Esophagus muscularis mucosa (tissue), 4 donors: ENCODE measurements at regions not wholly inside any gene's neighbourhood (a gene's known extent, or its start where the extent isn't known, plus 50 kb on each side); places are given as distances from the start of the nearest gene placed in this dataset.

Experiments
- DNase-seq: peaks from one replicate; pipeline ENCODE4 v3.0.0-alpha.2; 2017; ENCODE audit errors: extremely low spot score
- H3K27ac ChIP-seq, 4 donors: fragments of 200-600 bp; sonication (generic); replicated peaks in 1 of 4; 1 replicate in 3 of 4; 2 replicates in 1 of 4; pipeline ENCODE4 v1.5.1; 2016 to 2019; ENCODE audit warnings: mild to moderate bottlenecking in 1 of 4
- H3K27me3 ChIP-seq, 4 donors: fragments of 200-600 bp; sonication (generic); one replicate each; pipeline versions ENCODE4 v1.5.1 to v1.6.0; 2016 to 2019
- H3K36me3 ChIP-seq, 4 donors: fragments of 200-600 bp; sonication (generic); one replicate each; pipeline ENCODE4 v1.5.1; 2016 to 2019
- H3K4me1 ChIP-seq, 4 donors: fragments of 200-600 bp; sonication (generic); one replicate each; pipeline ENCODE4 v1.5.1; 2016 to 2019
- H3K4me3 ChIP-seq, 4 donors: fragments of 200-600 bp; sonication (generic); 1 replicate in 2 of 4; 2 replicates in 2 of 4; pipeline ENCODE4 v1.5.1; 2016 to 2019; ENCODE audit warnings: mild to moderate bottlenecking in 4 of 4, moderate library complexity in 1 of 4
- H3K9me3 ChIP-seq, 4 donors: fragments of 200-600 bp; sonication (generic); 1 replicate in 3 of 4; 2 replicates in 1 of 4; pipeline ENCODE4 v1.5.1; 2016 to 2019
- EP300 ChIP-seq: sonication (generic); formaldehyde crosslinking; IDR thresholded peaks from one replicate; pipeline ENCODE4 v1.6.1; 2017; ENCODE audit warnings: antibody characterized with exemption
- POLR2A ChIP-seq: fragments of 450-650 bp; IDR thresholded peaks from one replicate; pipeline ENCODE4 v1.6.1; 2017; ENCODE audit warnings: antibody characterized with exemption, moderate library complexity, mild to moderate bottlenecking, low read depth
- POLR2AphosphoS5 ChIP-seq, 2 donors: sonication (generic); formaldehyde crosslinking; IDR thresholded peaks; one replicate each; pipeline ENCODE4 v1.6.1; 2017; ENCODE audit warnings: antibody characterized with exemption in 2 of 2
- WGBS: methylation state at CpG from one replicate; pipeline ENCODE4 v1.1.5; 2018; 5-methylcytosine and 5-hydroxymethylcytosine counted together
- intact Hi-C: fragments of 100-400 bp; cut with DNase I; formaldehyde crosslinking; loops from one replicate; pipeline ENCODE4 v1.15.1; 2023
- TF ChIP-seq, protein P1 (sequence below), 3 experiments: fragments of 200-600 bp in 2 of 3; fragments of 450-650 bp in 1 of 3; sonication (generic) in 2 of 3; IDR thresholded peaks; one replicate each; pipeline ENCODE4 v1.5.1; 2017 to 2019; ENCODE audit warnings: antibody characterized with exemption in 3 of 3, mild to moderate bottlenecking in 2 of 3, moderate library complexity in 1 of 3

DNA sequence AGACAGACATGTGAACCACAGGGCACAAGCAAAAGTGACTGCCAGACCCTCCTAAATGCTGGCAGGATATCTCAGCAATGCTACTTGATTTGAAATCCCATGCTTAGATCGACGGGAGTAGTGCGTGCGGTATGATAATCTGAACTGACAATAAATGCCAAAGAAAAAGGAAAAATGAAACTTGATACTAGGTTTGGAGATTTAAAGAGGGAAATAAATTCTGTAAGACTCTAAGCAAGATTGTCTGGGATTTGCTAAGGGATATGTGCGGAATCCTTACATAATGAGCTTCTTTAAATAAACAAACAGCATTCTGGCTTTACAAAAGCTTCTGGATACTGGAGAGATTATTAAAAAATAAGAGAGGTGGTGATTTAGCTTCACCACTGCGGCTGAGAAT lies 203.6 kb downstream of the CAAP1 start:
- peaks cover 0 to 6% (median 0%) of the 10 kb centered on the region in 4 donors for H3K4me1 ChIP-seq
- no peak for DNase-seq
- intact Hi-C loops, result no loop called here

GRCh38 chr9:26687421-26687820 lies 205.2 kb downstream of the CAAP1 start:
- DNase-seq, result no peak
- Histone ChIP-seq H3K27me3 (no peaks in the 10 kb centered on the region), H3K9me3 (no peaks in the 10 kb centered on the region), H3K4me1 (peaks cover 0 to 6% (median 3%) of the 10 kb centered on the region in 4 donors), H3K36me3 (no peaks in the 10 kb centered on the region), H3K4me3 (no peak overlapping the region), H3K27ac (no peak overlapping the region)
- TF ChIP-seq, protein P1, sequence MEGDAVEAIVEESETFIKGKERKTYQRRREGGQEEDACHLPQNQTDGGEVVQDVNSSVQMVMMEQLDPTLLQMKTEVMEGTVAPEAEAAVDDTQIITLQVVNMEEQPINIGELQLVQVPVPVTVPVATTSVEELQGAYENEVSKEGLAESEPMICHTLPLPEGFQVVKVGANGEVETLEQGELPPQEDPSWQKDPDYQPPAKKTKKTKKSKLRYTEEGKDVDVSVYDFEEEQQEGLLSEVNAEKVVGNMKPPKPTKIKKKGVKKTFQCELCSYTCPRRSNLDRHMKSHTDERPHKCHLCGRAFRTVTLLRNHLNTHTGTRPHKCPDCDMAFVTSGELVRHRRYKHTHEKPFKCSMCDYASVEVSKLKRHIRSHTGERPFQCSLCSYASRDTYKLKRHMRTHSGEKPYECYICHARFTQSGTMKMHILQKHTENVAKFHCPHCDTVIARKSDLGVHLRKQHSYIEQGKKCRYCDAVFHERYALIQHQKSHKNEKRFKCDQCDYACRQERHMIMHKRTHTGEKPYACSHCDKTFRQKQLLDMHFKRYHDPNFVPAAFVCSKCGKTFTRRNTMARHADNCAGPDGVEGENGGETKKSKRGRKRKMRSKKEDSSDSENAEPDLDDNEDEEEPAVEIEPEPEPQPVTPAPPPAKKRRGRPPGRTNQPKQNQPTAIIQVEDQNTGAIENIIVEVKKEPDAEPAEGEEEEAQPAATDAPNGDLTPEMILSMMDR (IDR thresholded peaks at IDR 0.05), result no peak
- TF ChIP-seq POLR2AphosphoS5 (IDR thresholded peaks at IDR 0.05), result no peak
- no peak for TF ChIP-seq POLR2A
- WGBS, result 54% methylated on average over 2 of the region's 2 CpGs
- intact Hi-C loops, result no loop called here

More for the DNA sequence above, 203.6 kb downstream of the CAAP1 start:
- Histone ChIP-seq H3K27ac (no peak overlapping the region), H3K36me3 (no peaks in the 10 kb centered on the region), H3K9me3 (no peaks in the 10 kb centered on the region), H3K4me3 (no peak overlapping the region), H3K27me3 (no peaks in the 10 kb centered on the region)
- TF ChIP-seq POLR2AphosphoS5 (IDR thresholded peaks at IDR 0.05), result no peak
- TF ChIP-seq EP300, result no peak
- TF ChIP-seq, protein P1 (IDR thresholded peaks at IDR 0.05), result no peak
- TF ChIP-seq POLR2A, result no peak
- 80% methylated on average over 6 of the region's 6 CpGs for WGBS

DNA sequence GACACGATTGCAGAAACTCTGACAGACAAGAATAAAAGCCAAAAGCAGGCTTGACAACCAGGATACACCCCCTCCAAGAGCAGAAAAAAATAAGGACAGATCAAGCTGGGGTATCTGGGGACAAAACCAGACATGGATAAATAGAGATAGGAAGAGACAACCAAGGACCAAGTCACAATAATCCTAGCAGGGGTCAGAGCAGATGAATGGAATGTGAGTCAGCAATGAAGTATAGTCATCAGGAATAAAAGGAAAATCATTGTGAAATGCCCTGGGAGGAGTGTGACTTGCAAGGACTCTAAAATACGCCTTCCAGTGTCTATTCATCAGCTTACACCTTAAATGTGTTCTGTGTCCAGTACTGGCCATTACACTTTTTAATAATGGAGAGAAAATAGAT lies 206.8 kb downstream of the CAAP1 start:
- peaks cover 0 to 6% (median 3%) of the 10 kb centered on the region in 4 donors for H3K4me1 ChIP-seq

GRCh38 chr9:26684029-26684428 lies 208.6 kb downstream of the CAAP1 start:
- H3K27me3 ChIP-seq, result no peaks in the 10 kb centered on the region
- no peak for TF ChIP-seq POLR2A
- TF ChIP-seq, protein P1 (IDR thresholded peaks at IDR 0.05), result no peak
- no peak for TF ChIP-seq EP300
- no peak for TF ChIP-seq POLR2AphosphoS5 (IDR thresholded peaks at IDR 0.05)
- DNase-seq, result no peak
- H3K4me1 ChIP-seq, result peaks cover 0 to 6% (median 3%) of the 10 kb centered on the region in 4 donors
- H3K4me3 ChIP-seq, result no peak overlapping the region
- H3K9me3 ChIP-seq, result no peaks in the 10 kb centered on the region
- intact Hi-C loops, result no loop called here
- H3K36me3 ChIP-seq, result no peaks in the 10 kb centered on the region
- WGBS, result 91% methylated on average over 4 of the region's 4 CpGs
- H3K27ac ChIP-seq, result no peak overlapping the region

More for the DNA sequence above, 206.8 kb downstream of the CAAP1 start:
- Histone ChIP-seq H3K4me3 (no peak overlapping the region), H3K27me3 (no peaks in the 10 kb centered on the region), H3K27ac (no peak overlapping the region), H3K36me3 (no peaks in the 10 kb centered on the region), H3K9me3 (no peaks in the 10 kb centered on the region)
- intact Hi-C loops, result no loop called here
- DNase-seq, result no peak
- 82% methylated on average over 2 of the region's 2 CpGs for WGBS
- TF ChIP-seq POLR2A (no peak), POLR2AphosphoS5 (IDR thresholded peaks at IDR 0.05) (no peak), EP300 (no peak)
- TF ChIP-seq, protein P1 (IDR thresholded peaks at IDR 0.05), result no peak

- Histone ChIP-seq H3K4me3 (no peak overlapping the region), H3K9me3 (no peaks in the 10 kb centered on the region), H3K4me1 (peaks cover 0 to 6% (median 3%) of the 10 kb centered on the region in 4 donors), H3K27me3 (no peaks in the 10 kb centered on the region), H3K36me3 (no peaks in the 10 kb centered on the region), H3K27ac (no peak overlapping the region)
- WGBS, result 67% methylated on average over 4 of the region's 4 CpGs
- intact Hi-C loops, result no loop called here
- DNase-seq, result no peak
- TF ChIP-seq POLR2AphosphoS5 (IDR thresholded peaks at IDR 0.05), result no peak
- TF ChIP-seq POLR2A, result no peak
- TF ChIP-seq, protein P1 (IDR thresholded peaks at IDR 0.05), result no peak
- TF ChIP-seq EP300, result no peak
These were observed 209.7 kb downstream of the CAAP1 start for GRCh38 chr9:26682796-26683496.
